ENCODE measurements at regions not wholly inside any gene's neighbourhood (a gene's known extent, or its start where the extent isn't known, plus 50 kb on each side); places are given as distances from the start of the nearest gene placed in this dataset.

GRCh38 chr1:209057901-209058300, 525.6 kb upstream of the CAMK1G start:
- TF ChIP-seq, protein P1, sequence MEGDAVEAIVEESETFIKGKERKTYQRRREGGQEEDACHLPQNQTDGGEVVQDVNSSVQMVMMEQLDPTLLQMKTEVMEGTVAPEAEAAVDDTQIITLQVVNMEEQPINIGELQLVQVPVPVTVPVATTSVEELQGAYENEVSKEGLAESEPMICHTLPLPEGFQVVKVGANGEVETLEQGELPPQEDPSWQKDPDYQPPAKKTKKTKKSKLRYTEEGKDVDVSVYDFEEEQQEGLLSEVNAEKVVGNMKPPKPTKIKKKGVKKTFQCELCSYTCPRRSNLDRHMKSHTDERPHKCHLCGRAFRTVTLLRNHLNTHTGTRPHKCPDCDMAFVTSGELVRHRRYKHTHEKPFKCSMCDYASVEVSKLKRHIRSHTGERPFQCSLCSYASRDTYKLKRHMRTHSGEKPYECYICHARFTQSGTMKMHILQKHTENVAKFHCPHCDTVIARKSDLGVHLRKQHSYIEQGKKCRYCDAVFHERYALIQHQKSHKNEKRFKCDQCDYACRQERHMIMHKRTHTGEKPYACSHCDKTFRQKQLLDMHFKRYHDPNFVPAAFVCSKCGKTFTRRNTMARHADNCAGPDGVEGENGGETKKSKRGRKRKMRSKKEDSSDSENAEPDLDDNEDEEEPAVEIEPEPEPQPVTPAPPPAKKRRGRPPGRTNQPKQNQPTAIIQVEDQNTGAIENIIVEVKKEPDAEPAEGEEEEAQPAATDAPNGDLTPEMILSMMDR (conservative IDR thresholded peaks at IDR 0.05; ENCODE audit: low read length), result no peak
- TF ChIP-seq EZH2phosphoT487 (IDR thresholded peaks at IDR 0.05; ENCODE audit: borderline replicate concordance), result no peak

All from Loucy (cell line).